GM18909 (cell line): ENCODE measurements at regions not wholly inside any gene's neighbourhood (a gene's known extent, or its start where the extent isn't known, plus 50 kb on each side); places are given as distances from the start of the nearest gene placed in this dataset.
"Not testable (repeated sequence)": the region's sequence is repeated elsewhere in the genome, so short reads cannot be mapped to it uniquely, and the experiment has no call there.

Experiments
- ATAC-seq: cut with Tn5 transposase; IDR thresholded peaks from one replicate; pipeline ENCODE4 v1.9.1; 2021; ENCODE audit warnings: mild to moderate bottlenecking; ENCODE audit not compliant: unreplicated experiment, poor library complexity

- ATAC-seq = not testable (repeated sequence)
Observed at GRCh38 chr4:67412153-67412712, 133.1 kb downstream of the CENPC start.

DNA sequence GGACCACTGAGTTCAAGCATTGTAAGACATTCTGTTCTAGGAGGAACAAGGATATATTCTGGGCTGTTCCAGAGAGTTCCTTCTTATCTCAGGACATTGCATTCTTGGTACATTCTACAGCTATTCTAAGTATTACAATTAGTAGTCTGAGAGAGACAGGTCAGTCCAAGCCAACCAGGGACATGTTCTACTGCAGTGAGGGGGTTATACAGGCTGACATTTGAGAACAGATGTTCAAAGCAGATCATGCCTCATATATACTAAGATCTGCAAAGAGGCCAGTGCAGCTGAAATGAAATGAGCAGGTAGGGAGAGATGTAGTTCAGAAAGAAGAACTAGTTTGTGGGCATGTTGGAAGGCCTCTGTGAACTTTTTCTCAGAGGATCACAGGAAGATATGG, 142.0 kb downstream of the CENPC start:
- no peak for ATAC-seq

GRCh38 chr4:67401902-67402301, 143.4 kb downstream of the CENPC start:
- ATAC-seq = no peak

DNA sequence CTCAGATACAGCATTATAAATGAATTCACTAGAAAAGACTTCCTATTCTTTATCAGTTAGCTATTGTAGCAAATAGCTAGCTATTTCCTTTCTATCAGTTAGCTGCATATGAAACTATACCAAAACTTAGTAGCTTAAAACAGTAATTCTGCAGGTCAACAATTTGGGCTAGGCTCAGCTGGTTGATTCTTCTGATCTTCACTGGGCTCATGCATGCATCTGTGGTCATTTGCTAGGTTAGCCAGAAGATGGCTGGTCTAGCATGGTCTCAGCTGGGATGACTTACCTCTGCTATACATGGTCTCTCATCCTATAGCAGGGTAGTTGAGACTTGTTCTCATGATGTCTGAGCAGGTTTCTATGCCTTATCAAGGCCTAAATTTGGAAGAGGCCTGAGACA, 147.4 kb downstream of the CENPC start:
- no peak for ATAC-seq

- ATAC-seq = no peak
Observed at GRCh38 chr4:67397031-67397430, 148.3 kb downstream of the CENPC start.

DNA sequence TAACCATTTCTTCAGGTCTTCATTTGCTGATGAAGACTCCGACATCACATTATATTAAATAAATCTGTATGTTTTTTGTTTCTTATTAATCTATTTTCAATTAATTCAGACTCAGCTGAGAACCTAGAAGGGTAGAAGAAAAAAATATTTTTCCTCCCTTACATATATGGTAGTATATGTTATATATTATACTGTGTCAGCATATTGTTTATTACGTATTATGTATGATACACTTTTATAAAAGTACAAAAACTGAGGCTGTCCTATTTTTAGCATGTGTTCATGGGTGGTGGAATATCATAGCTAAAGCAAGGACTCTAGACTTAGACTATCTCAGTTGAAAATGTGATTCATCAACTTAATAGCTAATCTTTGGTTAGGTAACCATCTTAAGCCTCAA, 149.3 kb downstream of the CENPC start:
- no peak for ATAC-seq

DNA sequence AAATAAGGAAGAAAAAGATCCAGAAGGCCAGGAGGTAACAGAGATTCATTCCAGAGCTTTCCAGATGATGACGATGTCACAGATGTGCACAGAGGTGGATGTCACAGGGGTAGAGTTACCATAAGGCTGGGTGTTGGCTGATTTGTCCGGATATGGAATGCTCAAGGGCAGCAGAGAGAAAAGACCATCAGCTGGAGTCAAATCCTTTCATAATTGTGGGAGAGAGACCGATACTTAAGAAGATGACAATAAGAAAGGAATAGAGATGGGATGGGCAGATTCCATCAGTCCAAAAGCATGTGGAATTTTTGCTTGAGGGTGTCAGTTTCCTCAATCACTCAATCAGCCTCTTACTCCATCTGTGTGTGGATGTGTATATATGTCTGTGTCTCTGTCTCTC, 150.4 kb downstream of the CENPC start:
- ATAC-seq = no peak

DNA sequence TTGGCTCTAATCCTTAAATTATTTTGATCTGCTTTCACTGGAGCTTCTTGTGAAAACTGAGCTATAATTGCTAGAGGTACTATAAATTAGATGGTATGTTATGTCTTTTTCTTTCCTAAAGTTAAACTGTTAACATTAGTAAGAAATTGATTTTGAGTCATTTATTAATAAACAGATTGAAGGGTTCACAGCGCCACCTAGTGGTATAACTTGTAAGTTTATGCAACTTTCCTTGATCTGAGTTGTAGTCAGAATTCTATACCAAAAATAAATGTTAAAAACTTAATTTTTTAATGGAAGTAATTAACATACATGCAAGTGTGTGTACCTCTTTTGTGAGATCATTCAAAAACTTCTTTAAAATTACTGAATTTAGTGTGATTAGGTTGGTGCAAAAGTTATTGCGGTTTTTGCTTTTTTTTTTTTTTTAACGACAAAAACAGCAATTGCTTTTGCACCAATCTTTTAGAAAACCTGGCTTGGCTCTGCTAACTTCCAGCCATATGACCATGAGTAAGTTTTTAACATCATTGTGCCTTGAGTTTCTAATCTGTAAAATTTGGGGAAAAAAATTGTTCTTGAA, 151.5 kb downstream of the CENPC start:
- peak; percentile 46 for ATAC-seq

GRCh38 chr4:67393007-67393406, 152.3 kb downstream of the CENPC start:
- no peak for ATAC-seq

- not testable (repeated sequence) for ATAC-seq
Observed at GRCh38 chr4:67381406-67381804, 163.9 kb downstream of the CENPC start.

DNA sequence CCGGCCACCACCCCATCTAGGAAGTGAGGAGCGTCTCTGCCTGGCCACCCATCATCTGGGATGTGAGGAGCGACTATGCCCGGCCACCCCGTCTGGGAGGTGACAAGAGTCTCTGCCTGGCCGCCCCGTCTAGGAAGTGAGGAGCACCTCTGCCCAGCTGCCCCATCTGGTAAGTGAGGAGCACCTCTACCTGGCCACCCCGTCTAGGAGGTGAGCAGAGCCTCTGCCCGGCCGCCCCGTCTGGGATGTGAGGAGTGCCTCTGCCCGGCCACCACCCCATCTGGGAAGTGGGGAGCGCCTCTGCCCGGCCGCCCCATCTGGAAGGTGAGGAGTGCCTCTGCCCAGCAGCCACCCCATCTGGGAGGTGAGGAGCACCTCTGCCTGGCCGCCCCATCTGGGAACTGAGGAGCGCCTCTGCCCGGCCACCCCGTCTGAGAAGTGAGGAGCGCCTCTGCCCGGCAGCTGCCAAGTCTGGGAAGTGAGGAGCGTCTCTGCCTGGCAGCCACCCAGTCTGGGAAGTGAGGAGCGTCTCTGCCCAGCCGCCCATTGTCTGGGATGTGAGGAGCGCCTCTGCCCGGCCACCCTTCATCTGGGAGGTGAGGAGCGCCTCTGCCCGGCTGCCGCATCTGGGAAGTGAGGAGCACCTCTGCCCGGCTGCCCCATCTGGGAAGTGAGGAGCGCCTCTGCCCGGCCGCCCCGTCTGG, 164.4 kb downstream of the CENPC start:
- ATAC-seq = not testable (repeated sequence)

DNA sequence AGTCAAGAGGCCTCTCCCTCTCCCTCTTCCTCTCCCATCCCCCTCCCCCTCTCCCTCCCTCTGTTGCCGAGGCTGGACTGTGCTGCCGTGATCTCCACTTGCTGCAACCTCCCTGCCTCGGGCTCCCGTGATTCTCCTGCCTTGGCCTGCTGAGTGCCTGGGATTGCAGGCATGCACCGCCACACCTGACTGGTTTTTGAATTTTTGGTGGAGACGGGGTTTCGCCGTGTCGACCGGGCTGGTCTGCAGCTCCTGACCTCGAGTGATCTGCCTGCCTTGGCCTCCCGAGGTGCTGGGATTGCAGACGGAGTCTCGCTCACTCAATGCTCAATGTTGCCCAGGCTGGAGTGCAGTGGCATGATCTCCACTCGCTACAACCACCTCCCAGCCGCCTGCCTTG, 165.1 kb downstream of the CENPC start:
- no peak for ATAC-seq

GRCh38 chr4:67375291-67375690, 170.0 kb downstream of the CENPC start:
- ATAC-seq = no peak

- no peak for ATAC-seq
Observed at GRCh38 chr4:67371615-67372014, 173.7 kb downstream of the CENPC start.

DNA sequence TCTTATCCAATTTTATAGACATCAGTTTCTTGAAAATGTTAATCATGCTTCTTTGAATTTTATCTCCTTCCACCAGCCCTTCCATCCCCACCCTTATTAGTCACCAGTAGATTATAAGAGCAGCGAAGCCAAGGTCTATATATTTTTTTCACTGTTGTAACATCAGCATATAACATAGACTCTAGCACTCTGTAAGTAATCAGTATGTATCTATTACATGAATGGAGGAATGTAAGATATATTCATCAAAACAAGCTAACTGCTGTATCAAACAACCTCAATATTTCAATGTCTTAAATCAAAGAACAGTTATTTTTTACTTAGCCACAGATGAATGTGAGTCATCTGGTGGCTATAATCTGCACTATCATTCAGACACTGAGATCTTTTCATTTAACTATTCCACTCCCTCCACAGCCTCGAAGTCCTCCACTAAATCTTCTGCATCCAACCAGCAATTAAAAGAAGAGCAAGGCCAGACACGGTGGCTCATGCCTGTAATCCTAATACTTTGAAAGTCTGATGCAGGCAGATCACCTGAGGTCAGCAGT, 178.9 kb downstream of the CENPC start:
- no peak for ATAC-seq

DNA sequence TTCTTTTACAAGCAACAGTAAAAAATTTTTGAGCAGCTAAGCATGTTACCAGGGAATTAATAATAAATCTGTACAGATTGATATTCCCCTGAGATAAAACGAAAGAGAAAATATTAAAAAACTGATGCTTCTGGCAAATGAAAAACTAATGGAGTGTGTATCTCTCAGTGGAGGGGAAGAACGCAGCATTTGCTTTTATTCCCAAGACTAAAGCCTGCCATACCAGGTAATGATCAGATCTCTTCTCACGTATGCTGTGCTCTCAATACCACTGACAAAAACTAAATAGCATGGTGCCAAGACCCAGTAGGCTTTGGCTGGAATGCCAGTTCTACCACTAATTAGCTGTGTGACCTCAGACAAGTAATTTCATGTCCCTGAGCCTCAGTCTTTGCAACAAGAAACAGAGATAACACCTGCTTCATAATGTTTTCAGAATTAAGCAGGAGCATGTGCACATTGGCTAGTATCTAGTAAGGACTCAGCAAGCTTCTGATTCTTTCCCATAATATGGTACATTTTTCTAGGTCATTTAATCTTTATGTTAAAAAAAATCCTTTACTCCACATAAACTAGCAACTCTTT, 179.6 kb downstream of the CENPC start:
- no peak for ATAC-seq

DNA sequence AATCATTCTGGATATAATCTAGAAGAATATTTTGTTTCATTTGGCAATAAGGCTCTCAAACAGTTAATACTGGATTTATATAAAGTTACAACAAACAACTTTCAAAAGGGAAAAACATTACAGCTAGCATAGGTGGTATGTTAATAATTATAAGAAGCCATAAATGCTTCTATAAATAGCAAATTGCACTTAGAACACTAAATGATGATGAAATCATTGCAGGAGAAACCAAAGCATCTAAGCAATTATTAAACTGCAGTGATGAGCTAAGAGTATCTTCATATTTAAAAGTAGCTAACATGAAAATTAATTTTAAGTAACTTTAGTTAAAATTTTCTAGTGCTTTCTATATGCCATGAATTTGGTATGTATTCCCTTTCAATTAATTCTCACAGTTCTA, 189.5 kb downstream of the CENPC start:
- ATAC-seq = no peak

GRCh38 chr4:67346654-67347053, 198.6 kb downstream of the CENPC start:
- ATAC-seq = no peak

GRCh38 chr4:67344594-67345380, 200.5 kb downstream of the CENPC start:
- no peak for ATAC-seq

GRCh38 chr4:67343199-67343598, 202.1 kb downstream of the CENPC start:
- no peak for ATAC-seq

DNA sequence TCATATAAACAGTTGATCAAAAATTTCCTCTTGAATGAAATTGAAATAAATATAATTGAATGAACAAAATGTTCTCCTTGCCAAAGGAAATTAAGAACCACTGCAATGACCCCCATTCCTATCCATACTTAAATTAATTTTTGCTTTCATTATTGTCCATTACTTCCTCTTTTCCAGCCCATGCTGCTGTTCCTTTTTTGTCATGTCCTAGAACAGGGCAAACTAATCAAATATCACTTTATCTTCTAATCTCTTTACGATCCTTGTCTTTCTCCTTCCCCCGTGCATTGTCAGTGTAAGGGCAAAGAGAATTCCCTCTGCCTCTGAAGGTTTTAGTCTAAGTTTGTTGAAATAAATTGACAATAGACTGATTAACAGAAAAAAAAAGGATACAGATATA, 203.0 kb downstream of the CENPC start:
- no peak for ATAC-seq
